Kidney (tissue), 13 donors: ENCODE measurements at regions not wholly inside any gene's neighbourhood (a gene's known extent, or its start where the extent isn't known, plus 50 kb on each side); places are given as distances from the start of the nearest gene placed in this dataset.

ENCODE experiments used
- DNase-seq, 5 donors: peaks; one replicate each; pipeline ENCODE4 v3.0.0-alpha.2; 2013 to 2020
- FAIRE-seq: peaks from 2 replicates; lab custom pipeline; 2012; peaks lifted over from hg19 to GRCh38; lab: Jason Lieb, UNC
- H3K27ac ChIP-seq, 2 donors: one replicate each; pipeline ENCODE4 v1.7.0; 2013; ENCODE audit warnings: low read depth in 2 of 2, low read length in 2 of 2, inconsistent platforms in 1 of 2
- H3K27me3 ChIP-seq: one replicate; pipeline ENCODE4 v1.7.1; 2013; ENCODE audit warnings: low read length, inconsistent platforms; ENCODE audit not compliant: control insufficient read depth, insufficient read depth
- H3K36me3 ChIP-seq, 3 donors: one replicate each; pipeline versions ENCODE4 v1.7.0 to v1.7.1; 2013; ENCODE audit warnings: low read length in 3 of 3, control low read depth in 1 of 3, inconsistent platforms in 1 of 3; ENCODE audit not compliant: insufficient read depth in 3 of 3, control insufficient read depth in 2 of 3
- H3K4me1 ChIP-seq, 3 donors: one replicate each; pipeline versions ENCODE4 v1.7.0 to v1.7.1; 2013; ENCODE audit warnings: low read length in 3 of 3, inconsistent platforms in 1 of 3, low read depth in 1 of 3; ENCODE audit not compliant: control insufficient read depth in 2 of 3, insufficient read depth in 2 of 3
- H3K4me3 ChIP-seq, 3 donors: one replicate each; pipeline versions ENCODE4 v1.7.0 to v1.8.1; 2013; ENCODE audit warnings: low read length in 3 of 3, control low read depth in 1 of 3, inconsistent platforms in 1 of 3
- H3K9ac ChIP-seq, 3 donors: one replicate each; pipeline versions ENCODE4 v1.7.0 to v1.7.1; 2013; ENCODE audit warnings: low read length in 3 of 3, control low read depth in 1 of 3, inconsistent platforms in 1 of 3
- H3K9me3 ChIP-seq, 3 donors: one replicate each; pipeline versions ENCODE4 v1.7.0 to v1.7.1; 2013; ENCODE audit warnings: low read length in 3 of 3, control low read depth in 1 of 3, inconsistent platforms in 1 of 3; ENCODE audit not compliant: control insufficient read depth in 2 of 3, insufficient read depth in 1 of 3
- CTCF ChIP-seq: IDR thresholded peaks from 3 replicates; pipeline ENCODE4 v1.5.1; 2012; ENCODE audit warnings: mild to moderate bottlenecking, moderate library complexity, borderline replicate concordance; ENCODE audit not compliant: insufficient read depth; ENCODE audit errors: extremely low read depth
- intact Hi-C: fragments of 100-400 bp; cut with DNase I; formaldehyde crosslinking; loops from one replicate; pipeline ENCODE4 v1.11.1; 2022
- donor health status: control.
- donor health status: control.
- donor health status: control.
- donor health status: control.
- donor health status: control.
- donor health status: DM: yes; HTN: yes; CAD: no.
- donor health status: Normal renal cell carcinoma (clear cell type).

- H3K4me1 ChIP-seq: no peaks in the 10 kb centered on the region
- no peak for TF ChIP-seq CTCF
- H3K36me3 ChIP-seq: no peaks in the 10 kb centered on the region
- FAIRE-seq (no peak), DNase-seq (no peak)
- intact Hi-C loops: no loop called here
- H3K27me3 ChIP-seq: no peaks in the 10 kb centered on the region
- H3K4me3 ChIP-seq: no peak overlapping the region
- H3K27ac ChIP-seq: no peak overlapping the region
- H3K9me3 ChIP-seq: peaks cover 0 to 3% (median 0%) of the 10 kb centered on the region in 3 donors
- H3K9ac ChIP-seq: no peak overlapping the region
Observed at GRCh38 chr13:34030782-34031181, 212.8 kb downstream of the RFC3 start.

- no peaks in the 10 kb centered on the region for H3K36me3 ChIP-seq
- H3K4me3 ChIP-seq: no peak overlapping the region
- intact Hi-C loops: no loop called here
- H3K4me1 ChIP-seq: no peaks in the 10 kb centered on the region
- FAIRE-seq (no peak), DNase-seq (peak in 2 of 5 donors; percentile 34 to 52)
- TF ChIP-seq CTCF: no peak
- no peak overlapping the region for H3K9ac ChIP-seq
- no peaks in the 10 kb centered on the region for H3K27me3 ChIP-seq
- peaks cover 0 to 3% (median 0%) of the 10 kb centered on the region in 3 donors for H3K9me3 ChIP-seq
- no peak overlapping the region for H3K27ac ChIP-seq
Observed at GRCh38 chr13:34031610-34032009, 213.7 kb downstream of the RFC3 start.

GRCh38 chr13:34034411-34034810 lies 216.5 kb downstream of the RFC3 start:
- TF ChIP-seq CTCF: no peak
- DNase-seq (no peak), FAIRE-seq (no peak)
- H3K9ac ChIP-seq: no peak overlapping the region
- H3K9me3 ChIP-seq: peaks cover 0 to 3% (median 0%) of the 10 kb centered on the region in 3 donors
- H3K4me3 ChIP-seq: no peak overlapping the region
- H3K4me1 ChIP-seq: no peaks in the 10 kb centered on the region
- H3K36me3 ChIP-seq: no peaks in the 10 kb centered on the region
- no peaks in the 10 kb centered on the region for H3K27me3 ChIP-seq
- no peak overlapping the region for H3K27ac ChIP-seq
- intact Hi-C loops: no loop called here

- Histone ChIP-seq H3K36me3 (no peaks in the 10 kb centered on the region), H3K4me1 (no peaks in the 10 kb centered on the region), H3K9me3 (peaks cover 0 to 3% (median 0%) of the 10 kb centered on the region in 3 donors), H3K4me3 (no peak overlapping the region), H3K27ac (no peak overlapping the region), H3K9ac (no peak overlapping the region), H3K27me3 (no peaks in the 10 kb centered on the region)
- no peak for FAIRE-seq
- no peak for DNase-seq
- TF ChIP-seq CTCF: no peak
- intact Hi-C loops: no loop called here
Observed at GRCh38 chr13:34035178-34035577, 217.2 kb downstream of the RFC3 start.
